NCI-H2171 treated with DMSO at 0.1 percent for 48 hours (cell line): ENCODE measurements at regions not wholly inside any gene's neighbourhood (a gene's known extent, or its start where the extent isn't known, plus 50 kb on each side); places are given as distances from the start of the nearest gene placed in this dataset.
"Not testable (repeated sequence)": the region's sequence is repeated elsewhere in the genome, so short reads cannot be mapped to it uniquely, and the experiment has no call there.

Experiments used
- DNase-seq: peaks from one replicate; lab custom pipeline; 2025; lab: John Stamatoyannopoulos, UW

- no peak for DNase-seq
Measured at GRCh38 chr7:94104301-94104700, 100.1 kb upstream of the BET1 start.

GRCh38 chr7:94109556-94109955, 105.4 kb upstream of the BET1 start:
- no peak for DNase-seq

- no peak for DNase-seq
Measured at GRCh38 chr7:94111009-94111408, 106.9 kb upstream of the BET1 start.

- no peak for DNase-seq
Measured at GRCh38 chr7:94115316-94115715, 111.2 kb upstream of the BET1 start.

- DNase-seq: no peak
Measured at GRCh38 chr7:94123136-94123535, 119.0 kb upstream of the BET1 start.

- DNase-seq: no peak
Measured at GRCh38 chr7:94127026-94127425, 122.9 kb upstream of the BET1 start.

GRCh38 chr7:94128072-94128471, 123.9 kb upstream of the BET1 start:
- DNase-seq: no peak

GRCh38 chr7:94129443-94130140, 125.4 kb upstream of the BET1 start:
- peak; percentile 51 for DNase-seq

GRCh38 chr7:94130716-94131115, 126.6 kb upstream of the BET1 start:
- no peak for DNase-seq

GRCh38 chr7:94133460-94133859, 129.3 kb upstream of the BET1 start:
- no peak for DNase-seq

- DNase-seq: no peak
Measured at GRCh38 chr7:94135180-94135579, 131.0 kb upstream of the BET1 start.

GRCh38 chr7:94142281-94142680, 138.1 kb upstream of the BET1 start:
- no peak for DNase-seq

- DNase-seq: no peak
Measured at GRCh38 chr7:94145602-94146001, 141.4 kb upstream of the BET1 start.

- DNase-seq: no peak
Measured at GRCh38 chr7:94146408-94146807, 142.3 kb upstream of the BET1 start.

- no peak for DNase-seq
Measured at GRCh38 chr7:94149789-94150545, 145.8 kb upstream of the BET1 start.

- no peak for DNase-seq
Measured at GRCh38 chr7:94154182-94154581, 150.0 kb upstream of the BET1 start.

- DNase-seq: no peak
Measured at GRCh38 chr7:94154858-94155257, 150.7 kb upstream of the BET1 start.

- DNase-seq: not testable (repeated sequence)
Measured at GRCh38 chr7:94157659-94158306, 153.6 kb upstream of the BET1 start.

GRCh38 chr7:94160719-94161435, 156.7 kb upstream of the BET1 start:
- no peak for DNase-seq

- DNase-seq: no peak
Measured at GRCh38 chr7:94161476-94161875, 157.3 kb upstream of the BET1 start.

- no peak for DNase-seq
Measured at GRCh38 chr7:94169682-94170081, 165.5 kb upstream of the BET1 start.

- no peak for DNase-seq
Measured at GRCh38 chr7:94170836-94171235, 166.7 kb upstream of the BET1 start.

GRCh38 chr7:94173436-94173835, 169.3 kb upstream of the BET1 start:
- DNase-seq: no peak
